Neural progenitor cell (in vitro differentiated cells): ENCODE measurements at regions not wholly inside any gene's neighbourhood (a gene's known extent, or its start where the extent isn't known, plus 50 kb on each side); places are given as distances from the start of the nearest gene placed in this dataset.

Experiments
- EZH2 ChIP-seq: fragments of 200-600 bp; sonication (generic); IDR thresholded peaks from 2 replicates; pipeline ENCODE4 v1.6.1; 2017; ENCODE audit warnings: antibody characterized with exemption, mild to moderate bottlenecking, moderate library complexity
- TF ChIP-seq, protein P1 (sequence below): fragments of 200-600 bp; sonication (generic); IDR thresholded peaks from 2 replicates; pipeline ENCODE4 v1.5.1; 2017; ENCODE audit warnings: antibody characterized with exemption, mild to moderate bottlenecking

DNA sequence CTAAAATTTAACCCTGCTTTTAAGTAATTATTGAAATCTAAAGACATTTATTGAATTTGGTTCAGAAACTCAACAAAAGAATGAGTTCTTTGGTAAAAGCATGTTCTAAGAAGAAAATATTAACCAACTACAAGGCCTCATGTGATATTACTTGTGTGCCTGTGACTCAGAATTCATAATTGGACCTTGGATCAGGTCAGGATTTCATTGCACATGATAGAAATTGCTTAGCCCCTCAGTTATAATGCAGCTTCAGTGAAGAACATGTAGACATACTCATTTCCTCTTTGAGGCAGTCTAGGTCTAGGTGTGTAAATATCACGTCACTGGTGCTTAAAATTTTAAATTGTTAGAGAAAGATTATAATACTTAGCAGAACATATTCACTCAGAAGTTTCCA is 410.0 kb upstream of the SOX9 start:
- TF ChIP-seq, protein P1, sequence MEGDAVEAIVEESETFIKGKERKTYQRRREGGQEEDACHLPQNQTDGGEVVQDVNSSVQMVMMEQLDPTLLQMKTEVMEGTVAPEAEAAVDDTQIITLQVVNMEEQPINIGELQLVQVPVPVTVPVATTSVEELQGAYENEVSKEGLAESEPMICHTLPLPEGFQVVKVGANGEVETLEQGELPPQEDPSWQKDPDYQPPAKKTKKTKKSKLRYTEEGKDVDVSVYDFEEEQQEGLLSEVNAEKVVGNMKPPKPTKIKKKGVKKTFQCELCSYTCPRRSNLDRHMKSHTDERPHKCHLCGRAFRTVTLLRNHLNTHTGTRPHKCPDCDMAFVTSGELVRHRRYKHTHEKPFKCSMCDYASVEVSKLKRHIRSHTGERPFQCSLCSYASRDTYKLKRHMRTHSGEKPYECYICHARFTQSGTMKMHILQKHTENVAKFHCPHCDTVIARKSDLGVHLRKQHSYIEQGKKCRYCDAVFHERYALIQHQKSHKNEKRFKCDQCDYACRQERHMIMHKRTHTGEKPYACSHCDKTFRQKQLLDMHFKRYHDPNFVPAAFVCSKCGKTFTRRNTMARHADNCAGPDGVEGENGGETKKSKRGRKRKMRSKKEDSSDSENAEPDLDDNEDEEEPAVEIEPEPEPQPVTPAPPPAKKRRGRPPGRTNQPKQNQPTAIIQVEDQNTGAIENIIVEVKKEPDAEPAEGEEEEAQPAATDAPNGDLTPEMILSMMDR: no peak
- TF ChIP-seq EZH2: no peak
